ENCODE measurements at regions not wholly inside any gene's neighbourhood (a gene's known extent, or its start where the extent isn't known, plus 50 kb on each side); places are given as distances from the start of the nearest gene placed in this dataset.

- Histone ChIP-seq H3K23ac (ENCODE audit: insufficient read length, low read depth, low read length) (no peak overlapping the region), H2BK12ac (ENCODE audit: insufficient read length, low read depth, low read length) (no peak overlapping the region), H3K14ac (ENCODE audit: insufficient read depth, low read length) (no peak overlapping the region), H3K9ac (ENCODE audit: extremely low read depth, insufficient read length, low read length) (no peak overlapping the region), H2BK20ac (ENCODE audit: low read depth, low read length, poor library complexity, severe bottlenecking) (no peak overlapping the region), H3K79me1 (ENCODE audit: insufficient read depth, low read depth, low read length, poor library complexity, severe bottlenecking) (no peaks in the 10 kb centered on the region), H4K5ac (ENCODE audit: insufficient read length, low read depth, low read length) (no peak overlapping the region), H4K20me1 (ENCODE audit: control insufficient read depth, insufficient read depth, insufficient read length) (no peaks in the 10 kb centered on the region), H3K18ac (ENCODE audit: insufficient read length, low read depth, low read length) (no peak overlapping the region), H4K91ac (ENCODE audit: insufficient read length, low read depth, low read length) (no peak overlapping the region), H3K56ac (ENCODE audit: insufficient read length, low read depth, low read length) (no peak overlapping the region), H4K8ac (replicated peaks; ENCODE audit: insufficient read length, low read depth, low read length) (no peak overlapping the region), H2AFZ (ENCODE audit: low read length) (no peak overlapping the region), H2AK5ac (ENCODE audit: insufficient read length, low read length) (no peak overlapping the region), H3K79me2 (ENCODE audit: insufficient read depth, low read length) (no peaks in the 10 kb centered on the region), H3K23me2 (ENCODE audit: insufficient read length, low read depth, low read length, poor library complexity, severe bottlenecking) (no peaks in the 10 kb centered on the region), H3K4me1 (ENCODE audit: insufficient read depth, low read length) (no peaks in the 10 kb centered on the region), H3T11ph (ENCODE audit: low read length) (no peak overlapping the region), H2BK15ac (ENCODE audit: low read depth, low read length) (no peak overlapping the region), H3K4ac (ENCODE audit: low read depth, low read length) (no peak overlapping the region), H2BK120ac (ENCODE audit: low read depth, low read length, poor library complexity, severe bottlenecking) (no peak overlapping the region), H3K9me3 (ENCODE audit: control insufficient read depth, low read depth, low read length) (no peaks in the 10 kb centered on the region), H3K27me3 (ENCODE audit: insufficient read depth, low read length) (no peaks in the 10 kb centered on the region), H2BK5ac (ENCODE audit: insufficient read length, low read length) (no peak overlapping the region), H3K27ac (ENCODE audit: insufficient read length, low read depth, low read length) (no peak overlapping the region), H3K4me2 (ENCODE audit: insufficient read depth, insufficient read length, low read length) (no peak overlapping the region)
- no peak for DNase-seq
- Mint-ChIP-seq H3K36me3 (ENCODE audit: insufficient read depth in 1 of 3, low read depth in 3 of 3) (no peaks in the 10 kb centered on the region), H3K4me1 (peaks cover 0 to 3% of the 10 kb centered on the region in 2 experiments; a peak in 1 of 4 replicates), H3K9me3 (no peaks in the 10 kb centered on the region; a peak in 1 of 5 replicates), H3K4me3 (no peak overlapping the region), H3K27me3 (ENCODE audit: low read depth) (peaks cover 19% of the 10 kb centered on the region), H3K27ac (no peak overlapping the region)
- WGBS (ENCODE audit: extremely low coverage, insufficient read length, low lambda C conversion rate), result no CpG with 5 or more reads among the region's 2 CpGs
- TF ChIP-seq CTCF (conservative IDR thresholded peaks at IDR 0.05), result no peak
Observed at GRCh38 chr15:88342666-88343065, 86.1 kb upstream of the NTRK3 start.

Data from H9 (cell line).